ENCODE measurements at regions not wholly inside any gene's neighbourhood (a gene's known extent, or its start where the extent isn't known, plus 50 kb on each side); places are given as distances from the start of the nearest gene placed in this dataset.

DNA sequence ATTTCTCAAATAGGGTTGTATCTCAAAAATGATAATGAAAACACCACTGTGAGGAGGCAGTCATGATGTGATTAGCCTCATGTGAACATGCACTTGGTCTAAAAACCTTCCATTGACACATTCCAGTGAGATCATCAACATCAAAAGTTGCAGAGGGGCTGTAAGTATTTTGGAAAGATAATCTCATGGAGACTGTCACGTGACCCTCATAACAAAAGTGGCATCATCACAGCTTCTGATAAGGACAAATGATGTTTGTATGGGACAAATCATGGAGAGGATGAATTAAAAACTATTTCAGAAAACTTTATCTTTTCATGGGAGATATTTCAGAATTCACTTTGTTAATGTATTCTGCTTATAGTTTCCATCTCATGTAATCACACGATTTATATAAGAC, 203.1 kb upstream of the NDN start:
- TF ChIP-seq, protein P1, sequence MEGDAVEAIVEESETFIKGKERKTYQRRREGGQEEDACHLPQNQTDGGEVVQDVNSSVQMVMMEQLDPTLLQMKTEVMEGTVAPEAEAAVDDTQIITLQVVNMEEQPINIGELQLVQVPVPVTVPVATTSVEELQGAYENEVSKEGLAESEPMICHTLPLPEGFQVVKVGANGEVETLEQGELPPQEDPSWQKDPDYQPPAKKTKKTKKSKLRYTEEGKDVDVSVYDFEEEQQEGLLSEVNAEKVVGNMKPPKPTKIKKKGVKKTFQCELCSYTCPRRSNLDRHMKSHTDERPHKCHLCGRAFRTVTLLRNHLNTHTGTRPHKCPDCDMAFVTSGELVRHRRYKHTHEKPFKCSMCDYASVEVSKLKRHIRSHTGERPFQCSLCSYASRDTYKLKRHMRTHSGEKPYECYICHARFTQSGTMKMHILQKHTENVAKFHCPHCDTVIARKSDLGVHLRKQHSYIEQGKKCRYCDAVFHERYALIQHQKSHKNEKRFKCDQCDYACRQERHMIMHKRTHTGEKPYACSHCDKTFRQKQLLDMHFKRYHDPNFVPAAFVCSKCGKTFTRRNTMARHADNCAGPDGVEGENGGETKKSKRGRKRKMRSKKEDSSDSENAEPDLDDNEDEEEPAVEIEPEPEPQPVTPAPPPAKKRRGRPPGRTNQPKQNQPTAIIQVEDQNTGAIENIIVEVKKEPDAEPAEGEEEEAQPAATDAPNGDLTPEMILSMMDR (IDR thresholded peaks at IDR 0.05; ENCODE audit: low read depth, low read length), result no peak
- TF ChIP-seq EZH2phosphoT487 (IDR thresholded peaks at IDR 0.05; ENCODE audit: low read depth), result no peak
- H3K27ac ChIP-seq (ENCODE audit: low read length), result no peak overlapping the region

DNA sequence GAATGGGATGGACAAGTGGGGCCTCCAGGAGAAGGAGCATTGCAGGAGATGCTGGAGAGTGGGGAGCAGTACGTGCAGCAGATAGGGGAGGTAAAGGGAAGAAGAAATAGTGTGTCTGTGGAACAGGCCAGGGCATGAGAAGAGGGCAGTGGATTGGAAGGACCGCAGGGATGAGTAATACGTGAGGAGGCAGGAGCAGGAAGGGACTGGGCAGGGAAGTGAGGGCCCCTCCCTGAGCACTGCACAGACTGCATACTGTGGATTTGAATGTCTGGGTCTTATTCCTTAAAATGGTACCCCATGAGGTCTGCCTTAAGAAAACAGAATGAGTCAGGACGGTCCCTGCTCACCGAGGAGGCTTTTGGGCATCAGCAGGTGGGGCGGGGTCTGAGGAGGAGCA, 210.0 kb upstream of the NDN start:
- H3K79me2 ChIP-seq (ENCODE audit: low read length), result no peaks in the 10 kb centered on the region
- H4K20me1 ChIP-seq (ENCODE audit: insufficient read depth, low read length), result no peaks in the 10 kb centered on the region
- no peak overlapping the region for H2AFZ ChIP-seq (ENCODE audit: low read depth, low read length)
- H3K4me2 ChIP-seq (ENCODE audit: low read length), result no peak overlapping the region
- no peaks in the 10 kb centered on the region for H3K9me3 ChIP-seq (ENCODE audit: insufficient read depth, low read length)
- H3K27ac ChIP-seq (ENCODE audit: low read length), result no peak overlapping the region
- H3K4me3 ChIP-seq (ENCODE audit: low read length), result no peak overlapping the region
- H3K27me3 ChIP-seq (ENCODE audit: low read depth, low read length), result no peaks in the 10 kb centered on the region
- no peaks in the 10 kb centered on the region for H3K36me3 ChIP-seq (replicated peaks; ENCODE audit: low read depth, low read length)
- TF ChIP-seq, protein P1 (IDR thresholded peaks at IDR 0.05; ENCODE audit: low read depth, low read length), result no peak
- no peak for TF ChIP-seq EZH2phosphoT487 (IDR thresholded peaks at IDR 0.05; ENCODE audit: low read depth)
- H3K9ac ChIP-seq (ENCODE audit: low read length), result no peak overlapping the region
- H3K4me1 ChIP-seq (ENCODE audit: low read length), result no peaks in the 10 kb centered on the region

More for the DNA sequence above, 203.1 kb upstream of the NDN start:
- Histone ChIP-seq H3K79me2 (ENCODE audit: low read length) (no peaks in the 10 kb centered on the region), H3K27me3 (ENCODE audit: low read depth, low read length) (no peaks in the 10 kb centered on the region), H3K9me3 (ENCODE audit: insufficient read depth, low read length) (no peaks in the 10 kb centered on the region), H3K4me2 (ENCODE audit: low read length) (no peak overlapping the region), H3K4me1 (ENCODE audit: low read length) (no peaks in the 10 kb centered on the region), H3K4me3 (ENCODE audit: low read length) (no peak overlapping the region), H3K36me3 (replicated peaks; ENCODE audit: low read depth, low read length) (no peaks in the 10 kb centered on the region), H3K9ac (ENCODE audit: low read length) (no peak overlapping the region), H4K20me1 (ENCODE audit: insufficient read depth, low read length) (no peaks in the 10 kb centered on the region), H2AFZ (ENCODE audit: low read depth, low read length) (no peak overlapping the region)

DNA sequence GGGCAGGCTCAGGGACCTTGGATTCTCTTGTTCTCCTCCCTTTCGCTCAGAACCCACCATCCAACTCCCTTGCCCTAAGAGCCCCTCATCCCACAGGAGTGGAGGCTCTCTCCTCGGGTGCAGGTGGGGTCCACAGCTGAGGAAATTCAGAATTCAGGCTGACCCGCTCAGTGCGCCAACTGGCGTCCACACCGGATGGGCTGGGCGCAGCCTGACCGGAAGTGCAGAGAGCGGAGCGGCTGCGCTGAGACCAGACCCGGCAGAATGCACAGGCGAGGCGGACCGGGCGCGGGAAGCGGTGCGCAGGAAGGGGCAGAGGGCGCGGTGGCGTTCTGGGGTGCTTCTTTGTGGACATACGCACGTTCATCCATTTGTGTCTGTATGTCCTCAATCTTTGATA, 210.4 kb upstream of the NDN start:
- Histone ChIP-seq H4K20me1 (ENCODE audit: insufficient read depth, low read length) (no peaks in the 10 kb centered on the region), H3K79me2 (ENCODE audit: low read length) (no peaks in the 10 kb centered on the region), H3K4me3 (ENCODE audit: low read length) (no peak overlapping the region), H3K9ac (ENCODE audit: low read length) (no peak overlapping the region), H3K36me3 (replicated peaks; ENCODE audit: low read depth, low read length) (no peaks in the 10 kb centered on the region), H3K9me3 (ENCODE audit: insufficient read depth, low read length) (no peaks in the 10 kb centered on the region), H2AFZ (ENCODE audit: low read depth, low read length) (no peak overlapping the region), H3K27me3 (ENCODE audit: low read depth, low read length) (no peaks in the 10 kb centered on the region), H3K27ac (ENCODE audit: low read length) (no peak overlapping the region), H3K4me2 (ENCODE audit: low read length) (no peak overlapping the region), H3K4me1 (ENCODE audit: low read length) (no peaks in the 10 kb centered on the region)
- TF ChIP-seq EZH2phosphoT487 (IDR thresholded peaks at IDR 0.05; ENCODE audit: low read depth), result no peak
- TF ChIP-seq, protein P1 (IDR thresholded peaks at IDR 0.05; ENCODE audit: low read depth, low read length), result no peak

DNA sequence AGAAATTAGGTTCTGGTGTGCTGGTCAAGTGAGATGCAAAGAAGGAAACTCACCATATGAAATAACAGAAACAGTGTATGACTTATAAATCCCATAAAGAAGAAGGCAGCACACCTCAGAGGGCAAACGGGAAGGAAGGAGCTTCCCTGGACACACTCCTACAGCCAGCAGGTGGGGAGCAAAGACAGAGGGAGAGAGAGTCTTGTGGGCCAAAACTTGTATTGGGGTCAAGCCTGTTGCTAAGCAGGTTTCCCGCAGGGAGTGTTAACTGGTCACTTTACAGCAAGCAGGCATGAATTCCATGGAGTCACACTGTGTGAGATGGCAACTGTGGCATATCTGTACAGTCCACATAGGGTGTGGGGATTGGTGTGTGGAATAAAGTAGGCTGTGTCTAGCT, 222.9 kb upstream of the NDN start:
- Histone ChIP-seq H3K79me2 (ENCODE audit: low read length) (no peaks in the 10 kb centered on the region), H3K4me1 (ENCODE audit: low read length) (no peaks in the 10 kb centered on the region), H3K27ac (ENCODE audit: low read length) (no peak overlapping the region), H3K36me3 (replicated peaks; ENCODE audit: low read depth, low read length) (no peaks in the 10 kb centered on the region), H3K4me3 (ENCODE audit: low read length) (no peak overlapping the region), H3K9me3 (ENCODE audit: insufficient read depth, low read length) (no peaks in the 10 kb centered on the region), H2AFZ (ENCODE audit: low read depth, low read length) (no peak overlapping the region), H4K20me1 (ENCODE audit: insufficient read depth, low read length) (no peaks in the 10 kb centered on the region), H3K27me3 (ENCODE audit: low read depth, low read length) (no peaks in the 10 kb centered on the region), H3K9ac (ENCODE audit: low read length) (no peak overlapping the region), H3K4me2 (ENCODE audit: low read length) (no peak overlapping the region)
- no peak for TF ChIP-seq EZH2phosphoT487 (IDR thresholded peaks at IDR 0.05; ENCODE audit: low read depth)
- TF ChIP-seq, protein P1 (IDR thresholded peaks at IDR 0.05; ENCODE audit: low read depth, low read length), result no peak
